Stimulated activated CD8-positive, alpha-beta memory T cell treated with anti-CD3 and anti-CD28 coated beads, Interleukin-7, amount 100 ng/mL, for 48 hours (primary cell): ENCODE measurements at regions not wholly inside any gene's neighbourhood (a gene's known extent, or its start where the extent isn't known, plus 50 kb on each side); places are given as distances from the start of the nearest gene placed in this dataset.

ENCODE experiments used
- DNase-seq, 2 donors: peaks; one replicate each; pipeline ENCODE4 v3.0.0-alpha.2; 2020; ENCODE audit warnings: low read depth in 1 of 2; ENCODE audit errors: extremely low read depth in 1 of 2

GRCh38 chr18:11553098-11553940, 56.1 kb upstream of the SLC35G4 start:
- DNase-seq, result no peak

DNA sequence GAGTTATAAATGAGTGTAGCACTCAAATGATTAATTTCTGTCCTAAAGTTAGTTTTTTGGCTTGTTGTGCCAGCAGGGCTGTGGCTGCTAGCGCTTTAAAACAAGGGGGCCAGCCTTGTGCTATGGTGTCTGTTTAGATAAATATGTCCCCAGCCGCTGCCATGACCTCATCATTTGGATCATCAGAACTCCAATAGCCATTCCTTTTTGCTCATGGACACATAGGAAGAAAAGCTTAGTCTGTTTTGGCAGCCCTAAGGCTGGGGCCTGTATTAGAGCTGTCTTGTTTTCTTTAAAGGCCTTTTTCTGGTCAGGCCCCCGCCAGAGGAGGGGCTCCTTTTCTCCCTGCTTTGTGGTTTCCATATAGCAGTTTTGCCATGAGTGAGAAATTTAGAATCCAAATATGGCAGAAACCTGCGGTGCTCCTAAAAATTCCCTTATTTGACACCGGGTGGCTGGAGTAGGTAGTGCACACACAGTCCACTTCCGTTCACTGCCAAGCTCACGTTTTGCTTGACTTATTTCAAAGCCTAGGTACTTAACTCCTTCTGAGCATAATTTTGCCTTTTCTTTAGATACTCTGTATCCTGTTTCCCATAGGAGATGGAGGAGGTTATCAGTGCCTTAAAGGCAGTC, 60.4 kb upstream of the SLC35G4 start:
- DNase-seq, result no peak

DNA sequence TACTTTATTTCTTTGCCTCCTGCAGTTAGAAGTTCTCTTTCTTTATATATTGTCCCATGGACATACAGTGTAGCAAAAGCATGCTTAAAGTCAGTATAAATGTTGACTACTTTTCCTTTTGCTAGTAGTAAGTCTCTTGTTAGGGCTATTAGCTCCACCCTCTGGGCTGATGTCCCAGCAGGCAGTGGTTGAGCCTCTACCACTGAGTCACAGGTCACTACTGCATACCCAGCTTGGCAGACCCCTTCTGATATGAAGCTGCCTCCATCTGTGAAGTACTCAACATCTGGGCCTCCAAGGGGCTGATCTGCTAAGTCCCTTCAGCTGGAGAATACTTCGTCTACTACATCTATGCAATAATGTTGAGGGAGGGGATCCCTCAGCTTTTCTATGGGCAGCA, 61.0 kb upstream of the SLC35G4 start:
- DNase-seq, result no peak

GRCh38 chr18:11544060-11544633, 65.2 kb upstream of the SLC35G4 start:
- no peak for DNase-seq

GRCh38 chr18:11541179-11541578, 68.2 kb upstream of the SLC35G4 start:
- DNase-seq, result no peak

DNA sequence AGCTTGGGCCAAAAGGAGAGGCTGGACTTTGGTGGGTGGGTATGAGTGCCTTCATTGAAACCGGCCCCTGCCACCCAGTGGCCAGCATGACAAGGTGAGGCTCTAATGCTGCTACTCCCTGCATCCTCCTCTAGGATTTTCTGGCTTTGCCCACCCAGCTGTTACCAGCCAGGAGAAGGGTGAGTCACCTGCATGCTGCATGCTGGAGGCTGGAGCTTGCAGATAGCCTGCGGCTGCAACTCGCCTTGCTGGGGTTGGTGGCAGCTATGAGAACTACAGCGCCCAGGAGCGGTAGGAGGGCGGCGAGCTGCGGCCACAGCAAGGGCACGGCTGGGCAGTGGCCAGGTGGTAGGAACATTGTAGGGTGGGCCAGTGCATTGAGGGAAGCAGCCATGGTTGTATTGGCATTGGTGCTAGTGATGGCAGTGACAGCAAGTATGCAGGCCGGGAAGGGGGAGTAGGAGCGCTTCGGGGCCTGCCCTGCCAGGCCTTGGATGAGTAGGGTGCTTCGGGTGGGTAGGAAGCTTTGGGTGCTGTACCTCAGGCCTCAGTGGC, 75.4 kb upstream of the SLC35G4 start:
- DNase-seq, result no peak

DNA sequence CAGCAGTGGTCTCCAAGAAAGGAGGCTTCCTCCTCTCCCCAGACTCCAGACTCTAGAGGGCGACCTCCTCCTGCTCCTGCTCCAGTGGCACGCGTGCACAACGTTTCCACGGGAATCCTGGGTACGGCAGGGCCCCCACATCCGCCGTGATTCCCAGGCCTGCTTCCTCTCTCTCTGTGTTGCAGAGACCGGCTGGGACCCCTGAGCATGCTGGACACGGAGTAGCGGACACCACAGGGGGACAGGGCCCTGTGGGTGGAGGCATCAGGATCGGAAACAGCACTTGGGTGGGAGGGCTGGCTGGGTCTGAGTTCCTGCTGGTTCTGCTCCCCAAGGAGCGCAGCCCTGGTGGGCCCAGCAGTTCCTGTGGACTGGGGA, 75.9 kb upstream of the SLC35G4 start:
- DNase-seq, result no peak

DNA sequence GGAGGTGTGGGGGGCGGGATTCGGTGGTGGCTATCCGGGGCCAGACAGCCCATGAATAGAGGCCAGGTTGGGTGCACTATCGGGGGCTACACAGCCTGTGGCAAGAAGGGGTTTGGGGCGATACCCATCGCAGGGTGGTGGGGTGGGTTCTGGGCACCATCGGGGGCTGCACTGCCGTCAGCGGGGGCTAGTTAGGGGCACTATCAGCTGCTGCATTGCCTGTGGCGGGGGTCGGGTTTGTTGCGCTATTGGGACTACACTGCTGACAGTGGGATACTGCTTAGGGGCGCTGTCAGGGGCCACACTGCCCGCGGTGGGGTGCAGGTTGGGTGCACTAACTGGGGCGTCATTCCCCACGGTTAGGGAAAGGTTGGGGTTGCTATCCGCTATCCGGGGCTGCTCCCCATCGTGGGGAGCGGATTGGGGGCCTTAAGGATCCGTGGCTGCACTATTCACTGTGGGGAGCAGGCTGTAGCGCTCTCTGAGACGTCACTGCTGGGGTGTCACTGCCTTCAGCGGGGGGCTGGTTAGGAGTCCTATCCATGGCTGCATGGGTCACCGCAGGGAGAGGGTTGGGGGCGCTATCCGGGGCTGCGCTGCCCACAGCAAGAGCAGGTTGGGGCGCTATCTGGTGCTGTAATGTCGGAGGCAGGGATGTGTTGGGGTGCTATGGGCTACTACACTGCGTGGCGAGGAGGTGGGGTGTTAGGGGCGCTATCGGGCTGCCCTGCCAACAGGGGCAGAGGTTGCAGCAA, 76.5 kb upstream of the SLC35G4 start:
- DNase-seq, result no peak

DNA sequence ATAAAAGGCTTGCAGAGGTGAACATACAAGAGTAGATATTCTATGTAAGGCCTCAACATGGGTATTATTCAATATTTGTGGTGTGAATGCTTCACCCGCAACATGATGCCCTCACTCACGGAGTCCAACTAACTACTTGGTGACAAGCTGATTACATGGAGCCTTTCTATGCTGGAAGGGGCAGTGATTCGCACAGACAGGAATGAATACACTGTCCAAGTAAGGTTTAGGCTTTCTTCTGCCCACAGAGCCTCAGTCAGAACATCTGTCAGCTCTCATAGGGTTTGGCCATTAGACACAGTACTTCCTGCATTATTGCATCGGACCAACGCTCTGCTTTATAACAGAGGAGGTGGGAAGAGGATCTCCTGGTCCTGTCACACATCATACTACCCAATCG, 80.3 kb upstream of the SLC35G4 start:
- no peak for DNase-seq

GRCh38 chr18:11526675-11527074, 82.7 kb upstream of the SLC35G4 start:
- DNase-seq, result no peak

GRCh38 chr18:11523804-11524203, 85.6 kb upstream of the SLC35G4 start:
- DNase-seq, result no peak

DNA sequence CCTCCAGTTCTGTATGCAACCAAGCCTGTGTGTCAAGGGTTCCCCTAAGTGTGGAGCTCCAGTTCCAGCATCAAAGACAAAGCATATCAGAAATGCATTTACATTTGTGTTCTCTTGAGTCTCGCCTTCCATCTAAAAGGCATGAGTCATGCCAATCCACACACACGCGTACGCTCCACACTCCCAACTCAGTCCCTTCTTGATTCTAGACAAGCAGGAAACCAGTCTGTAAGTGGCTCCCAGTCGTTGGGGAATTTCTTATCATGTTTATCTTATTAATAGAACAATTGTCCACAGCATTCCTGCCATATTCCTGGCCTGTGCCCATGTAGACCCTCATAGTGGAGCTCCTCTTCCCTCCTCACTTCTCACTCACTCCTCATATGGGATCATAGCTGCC, 86.4 kb upstream of the SLC35G4 start:
- no peak for DNase-seq

DNA sequence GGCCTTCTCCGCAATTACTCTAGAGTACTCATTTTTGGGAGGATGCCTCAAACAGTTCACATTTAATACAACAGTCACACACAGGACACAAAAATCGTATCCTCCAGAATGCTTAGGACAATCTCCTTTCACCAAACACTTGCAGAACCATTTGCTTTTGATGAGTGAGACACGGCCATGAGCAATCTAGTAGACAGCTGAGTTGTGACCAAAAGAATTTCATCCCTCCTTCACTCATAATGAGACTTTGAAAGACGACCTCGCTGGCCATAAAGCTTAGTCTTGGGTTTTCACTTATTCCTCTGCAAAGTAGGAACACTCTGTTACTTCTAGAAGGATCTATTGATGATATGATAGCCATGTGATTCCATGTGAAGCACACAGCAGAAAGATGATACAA, 87.5 kb upstream of the SLC35G4 start:
- no peak for DNase-seq

DNA sequence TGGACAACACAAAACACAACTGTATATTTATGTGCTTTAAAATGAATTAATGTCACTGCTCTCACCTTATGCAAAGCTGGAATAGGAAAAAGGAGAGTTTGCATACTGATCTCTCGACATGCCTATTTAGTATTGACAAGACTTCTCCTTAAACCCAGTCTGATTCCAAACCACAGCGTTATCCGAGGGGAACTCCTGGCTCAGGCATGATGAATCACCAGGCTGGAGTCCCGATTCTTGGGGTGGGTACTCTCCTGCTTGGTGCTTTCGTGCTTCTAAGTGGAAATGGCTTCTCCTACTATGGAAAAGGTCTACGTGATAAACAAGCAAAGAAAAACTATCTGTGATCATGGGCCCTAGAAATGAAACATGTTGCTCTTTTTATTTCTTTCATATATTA, 88.9 kb upstream of the SLC35G4 start:
- DNase-seq, result no peak

GRCh38 chr18:11518788-11519685, 90.4 kb upstream of the SLC35G4 start:
- peak in 1 of 2 donors; percentile 10 for DNase-seq

DNA sequence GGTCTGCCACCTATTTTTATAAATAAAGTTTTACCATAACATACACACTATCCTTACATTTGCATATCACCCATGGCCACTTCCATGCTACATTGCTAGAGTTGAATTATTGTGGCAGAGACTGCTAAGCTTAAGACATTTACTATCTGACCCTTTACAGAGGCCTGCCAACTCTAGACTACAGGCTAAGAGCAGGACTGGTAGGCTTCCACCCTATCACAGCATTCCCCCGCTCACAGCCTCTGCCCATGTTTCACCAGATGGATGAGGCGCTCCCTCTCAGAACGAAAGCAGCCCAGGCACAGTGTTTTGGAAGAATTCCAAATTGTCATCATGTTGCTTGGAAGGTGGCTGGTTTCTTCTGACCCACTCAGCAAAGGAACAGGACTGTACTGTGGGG, 91.7 kb upstream of the SLC35G4 start:
- no peak for DNase-seq

DNA sequence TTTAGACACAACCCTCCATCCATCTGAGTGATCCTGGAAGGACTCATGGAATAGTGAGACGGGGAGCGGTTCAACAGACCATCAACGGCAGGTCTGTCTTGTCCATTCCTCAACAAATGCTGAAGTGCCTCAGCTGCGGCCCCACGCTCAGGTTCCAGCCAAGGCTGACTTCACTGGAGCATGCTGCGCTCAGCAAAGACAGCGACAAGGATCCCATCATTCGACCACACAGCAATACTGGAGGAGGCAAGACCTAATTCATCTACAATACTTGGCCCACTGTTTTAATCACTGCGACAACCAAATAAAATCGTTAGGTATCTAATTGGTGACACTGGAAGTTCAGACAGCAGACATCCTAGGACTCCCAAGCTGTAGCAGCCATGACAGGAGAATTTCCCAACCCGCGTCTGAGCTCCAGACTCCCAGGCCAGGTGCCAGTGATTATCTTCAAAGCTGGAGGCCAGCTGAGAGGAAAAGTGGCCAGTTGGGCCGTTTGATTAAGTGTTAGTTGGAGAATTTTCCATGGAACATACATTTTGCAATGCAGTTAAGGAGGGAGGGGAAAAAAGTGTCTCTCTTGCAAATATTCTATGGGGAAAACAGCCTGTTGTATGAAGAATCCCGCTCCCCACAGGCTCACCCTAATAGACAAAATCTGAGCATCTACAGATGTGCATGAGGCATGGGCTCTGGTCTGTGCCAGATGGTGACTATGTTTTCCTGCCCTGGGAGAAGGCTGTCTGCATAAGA, 92.5 kb upstream of the SLC35G4 start:
- no peak for DNase-seq

DNA sequence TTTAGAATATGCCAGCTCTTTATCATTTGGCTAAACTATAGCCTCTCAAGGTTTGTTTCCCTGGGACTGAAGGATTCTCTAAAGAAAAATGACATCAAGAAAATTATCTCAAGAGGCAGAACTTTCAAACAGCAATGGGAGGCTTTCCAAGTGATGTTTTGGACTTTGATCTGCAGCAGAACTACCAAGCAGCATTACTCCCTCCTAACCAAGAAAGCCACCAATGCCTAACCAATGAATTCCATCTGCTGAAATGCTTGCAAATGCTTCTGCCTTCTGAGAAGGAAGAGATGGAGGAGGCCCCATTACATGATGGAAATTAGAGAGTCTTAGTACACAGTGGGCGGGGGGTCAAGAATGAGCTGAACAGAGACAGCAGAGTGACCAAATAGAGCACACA, 95.1 kb upstream of the SLC35G4 start:
- no peak for DNase-seq
